Common myeloid progenitor, CD34-positive (primary cell): ENCODE measurements at regions not wholly inside any gene's neighbourhood (a gene's known extent, or its start where the extent isn't known, plus 50 kb on each side); places are given as distances from the start of the nearest gene placed in this dataset.

Experiments
- CTCF ChIA-PET: fragments of 350-600 bp; sonication (Branson Sonifier 250); formaldehyde crosslinking; loops from one replicate; lab custom pipeline; 2021; ENCODE audit warnings: antibody characterized with exemption; lab: Charles Lee
- POLR2A ChIA-PET: fragments of 350-600 bp; sonication (Branson Sonifier 250); formaldehyde crosslinking; loops from one replicate; lab custom pipeline; 2021; ENCODE audit warnings: antibody characterized with exemption; lab: Charles Lee
- DNase-seq, 3 donors: peaks; one replicate each; pipeline versions ENCODE4 v3.0.0 to v3.0.0-alpha.2; 2013
- H3K27ac ChIP-seq, 2 experiments: 1 replicate in 1 of 2; 2 replicates in 1 of 2; pipeline ENCODE4 v1.7.0; 2013; ENCODE audit warnings: inconsistent platforms in 2 of 2, low read length in 2 of 2, mild to moderate bottlenecking in 2 of 2, low read depth in 1 of 2, moderate library complexity in 1 of 2; ENCODE audit not compliant: severe bottlenecking in 2 of 2, insufficient read depth in 1 of 2, poor library complexity in 1 of 2
- H3K27me3 ChIP-seq, 5 experiments: replicated peaks in 2 of 5; 1 replicate in 3 of 5; 2 replicates in 2 of 5; pipeline versions ENCODE4 v1.6.1 to v1.7.0; 2013; ENCODE audit warnings: low read length in 4 of 5, mild to moderate bottlenecking in 2 of 5, moderate library complexity in 2 of 5, inconsistent platforms in 1 of 5; ENCODE audit not compliant: insufficient read depth in 5 of 5, control insufficient read depth in 4 of 5
- H3K36me3 ChIP-seq, 4 experiments: 1 replicate in 2 of 4; 2 replicates in 2 of 4; pipeline versions ENCODE4 v1.6.1 to v1.7.0; 2013; ENCODE audit warnings: low read length in 3 of 4, control low read depth in 1 of 4, mild to moderate bottlenecking in 1 of 4; ENCODE audit not compliant: control insufficient read depth in 4 of 4, insufficient read depth in 4 of 4
- H3K4me1 ChIP-seq, 4 experiments: 1 replicate in 3 of 4; 2 replicates in 1 of 4; pipeline versions ENCODE4 v1.6.1 to v1.7.1; 2013; ENCODE audit warnings: low read length in 3 of 4, mild to moderate bottlenecking in 3 of 4, control low read depth in 1 of 4, inconsistent platforms in 1 of 4, moderate library complexity in 1 of 4; ENCODE audit not compliant: control insufficient read depth in 4 of 4, insufficient read depth in 4 of 4; ENCODE audit errors: control extremely low read depth in 1 of 4
- H3K4me3 ChIP-seq, 7 experiments: 1 replicate in 4 of 7; 2 replicates in 3 of 7; pipeline versions ENCODE4 v1.5.1 to v1.7.0; 2013; ENCODE audit warnings: mild to moderate bottlenecking in 7 of 7, low read length in 6 of 7, moderate library complexity in 6 of 7, inconsistent platforms in 2 of 7, low read depth in 2 of 7, control low read depth in 1 of 7; ENCODE audit not compliant: insufficient read depth in 4 of 7, control insufficient read depth in 1 of 7; ENCODE audit errors: extremely low read depth in 1 of 7
- H3K9me3 ChIP-seq, 5 experiments: 1 replicate in 4 of 5; 2 replicates in 1 of 5; pipeline versions ENCODE4 v1.6.1 to v1.7.1; 2013; ENCODE audit warnings: low read length in 4 of 5, mild to moderate bottlenecking in 2 of 5, inconsistent platforms in 1 of 5, low read depth in 1 of 5, moderate library complexity in 1 of 5; ENCODE audit not compliant: control insufficient read depth in 4 of 5, insufficient read depth in 2 of 5; ENCODE audit errors: control extremely low read depth in 1 of 5
- WGBS: methylation state at CpG from one replicate; pipeline ENCODE4 v1.1.5; 2013; ENCODE audit not compliant: insufficient coverage; 5-methylcytosine and 5-hydroxymethylcytosine counted together

GRCh38 chr1:94619731-94620130 lies 78.2 kb upstream of the F3 start:
- Histone ChIP-seq H3K27ac (no peak overlapping the region), H3K9me3 (peaks cover 0 to 6% (median 2%) of the 10 kb centered on the region in 5 experiments), H3K4me1 (peaks cover 0 to 4% (median 3%) of the 10 kb centered on the region in 4 experiments), H3K36me3 (no peaks in the 10 kb centered on the region), H3K4me3 (no peak overlapping the region), H3K27me3 (no peaks in the 10 kb centered on the region)
- ChIA-PET CTCF (no interaction called here), POLR2A (no interaction called here)
- no peak for DNase-seq
- WGBS: no CpG with 5 or more reads among the region's 1 CpG

- Histone ChIP-seq H3K9me3 (peaks cover 0 to 6% (median 2%) of the 10 kb centered on the region in 5 experiments), H3K4me1 (peaks cover 0 to 6% (median 4%) of the 10 kb centered on the region in 4 experiments), H3K27me3 (no peaks in the 10 kb centered on the region), H3K36me3 (no peaks in the 10 kb centered on the region), H3K27ac (no peak overlapping the region), H3K4me3 (no peak overlapping the region)
- 93% methylated on average over 8 of the region's 13 CpGs for WGBS
- ChIA-PET POLR2A (no interaction called here), CTCF (no interaction called here)
- no peak for DNase-seq
Measured at GRCh38 chr1:94617957-94618739, 76.6 kb upstream of the F3 start.

GRCh38 chr1:94617134-94617805 lies 75.7 kb upstream of the F3 start:
- Histone ChIP-seq H3K36me3 (no peaks in the 10 kb centered on the region), H3K9me3 (peaks cover 0 to 6% (median 2%) of the 10 kb centered on the region in 5 experiments), H3K4me3 (no peak overlapping the region), H3K27ac (no peak overlapping the region), H3K27me3 (no peaks in the 10 kb centered on the region), H3K4me1 (peaks cover 0 to 6% (median 4%) of the 10 kb centered on the region in 4 experiments)
- DNase-seq: no peak
- POLR2A ChIA-PET: no interaction called here
- CTCF ChIA-PET: no interaction called here
- 42% methylated on average over 2 of the region's 6 CpGs for WGBS

- Histone ChIP-seq H3K4me1 (peaks cover 0 to 6% (median 4%) of the 10 kb centered on the region in 4 experiments), H3K9me3 (peaks cover 0 to 6% (median 2%) of the 10 kb centered on the region in 5 experiments), H3K27ac (no peak overlapping the region), H3K27me3 (no peaks in the 10 kb centered on the region), H3K36me3 (no peaks in the 10 kb centered on the region), H3K4me3 (no peak overlapping the region)
- CTCF ChIA-PET: interaction anchor here (0.6 to 1.4 kb wide), 3 partner anchors 8 to 18 kb away, joined by 3 to 4 read pairs (median 3); no protein-coding TSS in a partner anchor
- WGBS: 73% methylated on average over 2 of the region's 2 CpGs
- DNase-seq: no peak
- POLR2A ChIA-PET: no interaction called here
Measured at GRCh38 chr1:94616506-94616905, 74.9 kb upstream of the F3 start.

GRCh38 chr1:94614996-94615395 lies 73.4 kb upstream of the F3 start:
- Histone ChIP-seq H3K9me3 (peaks cover 0 to 6% (median 2%) of the 10 kb centered on the region in 5 experiments), H3K36me3 (no peaks in the 10 kb centered on the region), H3K27ac (no peak overlapping the region), H3K4me1 (peaks cover 0 to 6% (median 4%) of the 10 kb centered on the region in 4 experiments), H3K4me3 (no peak overlapping the region), H3K27me3 (no peaks in the 10 kb centered on the region)
- 14% methylated on average over 1 of the region's 4 CpGs for WGBS
- ChIA-PET POLR2A (no interaction called here), CTCF (interaction anchor here (1.1 kb wide), 1 partner anchor 12 kb away, joined by 3 read pairs; no protein-coding TSS in a partner anchor)
- no peak for DNase-seq

GRCh38 chr1:94614168-94614815 lies 72.7 kb upstream of the F3 start:
- Histone ChIP-seq H3K4me1 (peaks cover 0 to 6% (median 4%) of the 10 kb centered on the region in 4 experiments), H3K4me3 (no peak overlapping the region), H3K9me3 (peaks cover 0 to 6% (median 2%) of the 10 kb centered on the region in 5 experiments), H3K27me3 (no peaks in the 10 kb centered on the region), H3K27ac (no peak overlapping the region), H3K36me3 (no peaks in the 10 kb centered on the region)
- no peak for DNase-seq
- CTCF ChIA-PET: no interaction called here
- POLR2A ChIA-PET: no interaction called here
- WGBS: 99% methylated on average over 6 of the region's 8 CpGs
